Common myeloid progenitor, CD34-positive (primary cell): ENCODE measurements at regions not wholly inside any gene's neighbourhood (a gene's known extent, or its start where the extent isn't known, plus 50 kb on each side); places are given as distances from the start of the nearest gene placed in this dataset.

Experiments used
- CTCF ChIA-PET: fragments of 350-600 bp; sonication (Branson Sonifier 250); formaldehyde crosslinking; loops from one replicate; lab custom pipeline; 2021; ENCODE audit warnings: antibody characterized with exemption; lab: Charles Lee
- POLR2A ChIA-PET: fragments of 350-600 bp; sonication (Branson Sonifier 250); formaldehyde crosslinking; loops from one replicate; lab custom pipeline; 2021; ENCODE audit warnings: antibody characterized with exemption; lab: Charles Lee
- DNase-seq, 3 donors: peaks; one replicate each; pipeline versions ENCODE4 v3.0.0 to v3.0.0-alpha.2; 2013
- H3K27ac ChIP-seq, 2 experiments: 1 replicate in 1 of 2; 2 replicates in 1 of 2; pipeline ENCODE4 v1.7.0; 2013; ENCODE audit warnings: inconsistent platforms in 2 of 2, low read length in 2 of 2, mild to moderate bottlenecking in 2 of 2, low read depth in 1 of 2, moderate library complexity in 1 of 2; ENCODE audit not compliant: severe bottlenecking in 2 of 2, insufficient read depth in 1 of 2, poor library complexity in 1 of 2
- H3K27me3 ChIP-seq, 5 experiments: replicated peaks in 2 of 5; 1 replicate in 3 of 5; 2 replicates in 2 of 5; pipeline versions ENCODE4 v1.6.1 to v1.7.0; 2013; ENCODE audit warnings: low read length in 4 of 5, mild to moderate bottlenecking in 2 of 5, moderate library complexity in 2 of 5, inconsistent platforms in 1 of 5; ENCODE audit not compliant: insufficient read depth in 5 of 5, control insufficient read depth in 4 of 5
- H3K36me3 ChIP-seq, 4 experiments: 1 replicate in 2 of 4; 2 replicates in 2 of 4; pipeline versions ENCODE4 v1.6.1 to v1.7.0; 2013; ENCODE audit warnings: low read length in 3 of 4, control low read depth in 1 of 4, mild to moderate bottlenecking in 1 of 4; ENCODE audit not compliant: control insufficient read depth in 4 of 4, insufficient read depth in 4 of 4
- H3K4me1 ChIP-seq, 4 experiments: 1 replicate in 3 of 4; 2 replicates in 1 of 4; pipeline versions ENCODE4 v1.6.1 to v1.7.1; 2013; ENCODE audit warnings: low read length in 3 of 4, mild to moderate bottlenecking in 3 of 4, control low read depth in 1 of 4, inconsistent platforms in 1 of 4, moderate library complexity in 1 of 4; ENCODE audit not compliant: control insufficient read depth in 4 of 4, insufficient read depth in 4 of 4; ENCODE audit errors: control extremely low read depth in 1 of 4
- H3K4me3 ChIP-seq, 7 experiments: 1 replicate in 4 of 7; 2 replicates in 3 of 7; pipeline versions ENCODE4 v1.5.1 to v1.7.0; 2013; ENCODE audit warnings: mild to moderate bottlenecking in 7 of 7, low read length in 6 of 7, moderate library complexity in 6 of 7, inconsistent platforms in 2 of 7, low read depth in 2 of 7, control low read depth in 1 of 7; ENCODE audit not compliant: insufficient read depth in 4 of 7, control insufficient read depth in 1 of 7; ENCODE audit errors: extremely low read depth in 1 of 7
- H3K9me3 ChIP-seq, 5 experiments: 1 replicate in 4 of 5; 2 replicates in 1 of 5; pipeline versions ENCODE4 v1.6.1 to v1.7.1; 2013; ENCODE audit warnings: low read length in 4 of 5, mild to moderate bottlenecking in 2 of 5, inconsistent platforms in 1 of 5, low read depth in 1 of 5, moderate library complexity in 1 of 5; ENCODE audit not compliant: control insufficient read depth in 4 of 5, insufficient read depth in 2 of 5; ENCODE audit errors: control extremely low read depth in 1 of 5
- WGBS: methylation state at CpG from one replicate; pipeline ENCODE4 v1.1.5; 2013; ENCODE audit not compliant: insufficient coverage; 5-methylcytosine and 5-hydroxymethylcytosine counted together

GRCh38 chr10:10302689-10303088 is 715.0 kb upstream of the CELF2 start:
- POLR2A ChIA-PET, result no interaction called here
- 100% methylated on average over 2 of the region's 3 CpGs for WGBS
- Histone ChIP-seq H3K27ac (no peak overlapping the region), H3K4me1 (no peaks in the 10 kb centered on the region), H3K4me3 (no peak overlapping the region), H3K36me3 (no peaks in the 10 kb centered on the region), H3K9me3 (no peaks in the 10 kb centered on the region), H3K27me3 (no peaks in the 10 kb centered on the region)
- CTCF ChIA-PET, result no interaction called here
- DNase-seq, result no peak

DNA sequence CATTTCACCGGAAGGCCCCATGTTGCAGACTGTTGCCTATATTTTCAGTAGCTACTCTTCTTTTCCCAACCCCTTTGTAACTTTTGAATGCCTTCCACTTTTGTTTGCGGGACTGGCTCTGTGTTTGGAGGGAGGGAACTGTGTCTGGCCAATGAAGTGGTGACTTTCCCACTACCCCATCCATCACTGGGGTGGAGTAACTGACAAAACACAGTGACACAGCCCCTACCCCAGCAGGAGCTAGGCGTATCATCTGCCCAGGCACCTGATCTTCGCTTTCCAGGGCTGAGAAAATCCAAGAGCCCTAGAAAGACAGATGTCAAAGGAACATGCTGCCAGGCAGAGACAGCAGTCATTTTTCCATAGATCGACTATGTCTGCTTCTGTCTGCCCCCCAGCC is 710.6 kb upstream of the CELF2 start:
- POLR2A ChIA-PET, result no interaction called here
- CTCF ChIA-PET, result no interaction called here
- peaks cover 0 to 3% (median 0%) of the 10 kb centered on the region in 5 experiments for H3K9me3 ChIP-seq
- H3K27ac ChIP-seq, result no peak overlapping the region
- H3K4me3 ChIP-seq, result no peak overlapping the region
- no peaks in the 10 kb centered on the region for H3K36me3 ChIP-seq
- DNase-seq, result no peak
- WGBS, result 94% methylated on average over 4 of the region's 5 CpGs
- no peaks in the 10 kb centered on the region for H3K4me1 ChIP-seq
- H3K27me3 ChIP-seq, result no peaks in the 10 kb centered on the region

DNA sequence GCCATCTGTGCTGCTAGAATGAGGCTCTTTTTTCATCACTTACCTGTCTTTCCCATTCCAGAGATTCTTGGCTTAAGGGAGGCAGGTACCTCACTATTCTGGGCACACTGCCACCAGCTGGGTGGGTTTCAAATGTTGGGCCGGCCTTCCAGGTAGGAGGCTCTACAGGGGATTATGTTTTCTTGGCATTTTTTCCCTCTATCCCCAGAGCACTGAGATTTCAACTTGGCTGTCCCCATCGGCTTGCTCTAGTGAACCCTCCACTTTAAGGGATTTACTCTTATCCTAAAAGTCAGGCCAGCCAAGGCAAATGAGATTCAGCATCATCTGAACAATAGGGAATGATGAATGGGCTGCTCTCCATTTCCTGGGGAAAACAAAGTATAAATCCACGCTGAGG is 710.1 kb upstream of the CELF2 start:
- DNase-seq, result no peak
- Histone ChIP-seq H3K27me3 (no peaks in the 10 kb centered on the region), H3K4me1 (no peaks in the 10 kb centered on the region), H3K4me3 (no peak overlapping the region), H3K27ac (no peak overlapping the region), H3K9me3 (peaks cover 0 to 3% (median 0%) of the 10 kb centered on the region in 5 experiments), H3K36me3 (no peaks in the 10 kb centered on the region)
- CTCF ChIA-PET, result no interaction called here
- POLR2A ChIA-PET, result no interaction called here
- 92% methylated on average over 2 of the region's 3 CpGs for WGBS

GRCh38 chr10:10310498-10310897 is 707.2 kb upstream of the CELF2 start:
- Histone ChIP-seq H3K4me1 (no peaks in the 10 kb centered on the region), H3K27ac (no peak overlapping the region), H3K27me3 (no peaks in the 10 kb centered on the region), H3K4me3 (no peak overlapping the region), H3K36me3 (no peaks in the 10 kb centered on the region), H3K9me3 (peaks cover 0 to 3% (median 0%) of the 10 kb centered on the region in 5 experiments)
- DNase-seq, result no peak
- ChIA-PET POLR2A (interaction anchor here (0.7 kb wide), 1 partner anchor 59 kb away, joined by 3 read pairs; no protein-coding TSS in a partner anchor), CTCF (no interaction called here)
- WGBS, result 94% methylated on average over 1 of the region's 1 CpG

DNA sequence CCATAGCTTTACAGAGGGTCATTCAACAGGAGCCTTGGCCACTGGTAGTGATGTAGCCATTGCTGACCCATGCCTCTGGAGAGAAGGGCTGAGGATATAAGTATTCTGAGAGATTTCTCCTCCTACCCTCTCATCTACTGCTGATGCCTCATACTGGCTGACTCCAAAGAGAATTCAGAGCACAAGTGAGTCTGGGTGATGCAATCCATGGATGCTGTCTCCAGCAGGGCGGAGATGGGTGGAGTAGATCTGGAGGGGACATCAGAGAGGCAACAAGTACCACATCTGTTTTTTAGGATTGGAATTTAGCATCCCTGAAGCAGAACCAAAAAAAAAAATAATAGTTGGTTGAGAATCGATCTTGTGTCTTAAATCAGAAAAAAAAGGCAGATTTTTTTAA is 705.7 kb upstream of the CELF2 start:
- H3K4me3 ChIP-seq, result no peak overlapping the region
- WGBS, result 100% methylated on average over 1 of the region's 2 CpGs
- no peaks in the 10 kb centered on the region for H3K36me3 ChIP-seq
- no peak for DNase-seq
- no peaks in the 10 kb centered on the region for H3K4me1 ChIP-seq
- peaks cover 0 to 3% (median 0%) of the 10 kb centered on the region in 5 experiments for H3K9me3 ChIP-seq
- POLR2A ChIA-PET, result no interaction called here
- CTCF ChIA-PET, result interaction anchor here (0.7 kb wide), 1 partner anchor 305 kb away, joined by 3 read pairs; no protein-coding TSS in a partner anchor
- no peaks in the 10 kb centered on the region for H3K27me3 ChIP-seq
- H3K27ac ChIP-seq, result no peak overlapping the region

DNA sequence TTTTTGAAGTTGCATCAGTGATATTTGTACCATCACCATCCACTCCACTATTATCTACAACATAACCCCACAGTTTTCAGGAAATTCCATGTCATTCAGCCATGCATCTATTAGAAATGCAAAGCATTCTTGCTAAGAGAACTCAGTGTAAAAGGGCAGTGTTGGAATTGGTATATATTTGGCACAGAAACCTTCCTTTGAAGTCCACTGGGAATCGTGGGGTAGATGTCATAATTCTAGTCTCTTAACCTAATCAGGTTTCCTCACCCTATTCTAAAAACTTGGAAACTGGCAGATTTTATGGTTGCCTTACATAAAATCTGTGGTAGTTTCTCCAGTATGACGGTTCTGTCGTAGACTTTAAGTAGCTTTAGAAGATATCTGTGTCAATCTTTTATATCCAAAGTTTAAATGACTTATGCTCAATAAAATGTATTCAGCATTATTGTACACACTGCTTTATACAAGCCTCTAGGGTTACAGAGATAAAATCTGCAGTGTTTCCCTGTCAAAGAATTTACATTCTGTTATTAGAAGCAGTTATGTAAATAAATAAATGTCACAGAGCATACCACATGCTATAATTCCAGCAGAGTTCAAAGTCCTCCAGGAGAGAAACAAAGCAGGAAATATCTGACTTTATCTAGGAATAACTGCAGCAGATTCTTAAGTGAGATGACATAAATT is 704.4 kb upstream of the CELF2 start:
- POLR2A ChIA-PET, result no interaction called here
- no peak for DNase-seq
- Histone ChIP-seq H3K4me3 (no peak overlapping the region), H3K27me3 (no peaks in the 10 kb centered on the region), H3K27ac (no peak overlapping the region), H3K9me3 (peaks cover 0 to 3% (median 0%) of the 10 kb centered on the region in 5 experiments), H3K4me1 (no peaks in the 10 kb centered on the region), H3K36me3 (no peaks in the 10 kb centered on the region)
- CTCF ChIA-PET, result no interaction called here
- WGBS, result 90% methylated on average over 2 of the region's 3 CpGs

GRCh38 chr10:10314626-10315025 is 703.0 kb upstream of the CELF2 start:
- Histone ChIP-seq H3K4me1 (no peaks in the 10 kb centered on the region), H3K9me3 (peaks cover 0 to 3% (median 0%) of the 10 kb centered on the region in 5 experiments), H3K27ac (no peak overlapping the region), H3K36me3 (no peaks in the 10 kb centered on the region), H3K4me3 (no peak overlapping the region), H3K27me3 (no peaks in the 10 kb centered on the region)
- ChIA-PET POLR2A (no interaction called here), CTCF (no interaction called here)
- WGBS, result no CpG with 5 or more reads among the region's 2 CpGs
- DNase-seq, result no peak
